Fibroblast of skin of right quadriceps (primary cell): ENCODE measurements at regions not wholly inside any gene's neighbourhood (a gene's known extent, or its start where the extent isn't known, plus 50 kb on each side); places are given as distances from the start of the nearest gene placed in this dataset.
A peak's percentile ranks its signal among the peaks of the same experiment; 100 is the strongest.

ENCODE experiments used
- DNase-seq: peaks from one replicate; pipeline ENCODE4 v3.0.0-alpha.2; 2013

DNA sequence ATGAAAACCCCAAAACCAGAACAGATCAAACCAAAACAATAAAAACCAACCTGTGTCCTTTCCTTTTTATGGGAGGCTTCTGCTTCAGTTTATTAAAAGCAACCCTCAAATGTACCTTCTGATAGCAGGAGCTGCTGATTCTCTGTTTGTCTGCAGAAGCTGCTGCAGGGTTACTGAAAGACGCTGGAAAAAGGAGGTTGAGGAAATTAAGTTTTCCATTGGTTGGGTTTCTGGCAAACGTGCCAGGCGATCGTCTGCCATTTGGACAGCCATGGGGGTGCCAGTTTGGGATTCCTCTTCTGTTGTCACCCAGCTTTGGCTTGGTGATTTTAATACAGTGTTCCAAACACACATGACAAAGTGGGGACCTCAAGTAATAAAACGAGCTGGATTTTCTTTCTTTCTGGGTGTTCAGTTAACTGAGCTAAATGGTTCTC lies 185.4 kb upstream of the ZFHX3 start:
- no peak for DNase-seq

GRCh38 chr16:73232555-73233328 lies 184.8 kb upstream of the ZFHX3 start:
- DNase-seq: peak; percentile 81

GRCh38 chr16:73231944-73232554 lies 184.1 kb upstream of the ZFHX3 start:
- DNase-seq: no peak

DNA sequence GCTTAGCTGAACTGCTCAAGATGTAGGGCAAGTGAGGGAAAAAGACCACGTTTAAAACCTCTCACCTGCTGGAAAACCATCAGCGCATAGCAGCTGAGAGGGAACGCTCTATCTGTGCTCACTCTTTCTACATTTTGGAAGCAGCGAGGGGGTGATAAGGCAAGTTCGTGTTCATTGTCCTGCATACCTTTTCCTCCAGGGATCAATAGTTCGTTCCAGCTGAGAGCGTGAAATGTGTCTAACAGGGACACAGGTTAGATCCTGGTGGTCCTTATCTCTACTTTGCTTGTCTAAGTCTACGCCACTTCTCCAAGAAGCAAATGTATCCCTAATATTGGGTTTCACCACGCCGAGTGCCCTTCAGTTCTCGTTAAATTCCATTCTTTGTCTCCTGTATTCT lies 183.5 kb upstream of the ZFHX3 start:
- DNase-seq: no peak

GRCh38 chr16:73230651-73231050 lies 182.7 kb upstream of the ZFHX3 start:
- no peak for DNase-seq

DNA sequence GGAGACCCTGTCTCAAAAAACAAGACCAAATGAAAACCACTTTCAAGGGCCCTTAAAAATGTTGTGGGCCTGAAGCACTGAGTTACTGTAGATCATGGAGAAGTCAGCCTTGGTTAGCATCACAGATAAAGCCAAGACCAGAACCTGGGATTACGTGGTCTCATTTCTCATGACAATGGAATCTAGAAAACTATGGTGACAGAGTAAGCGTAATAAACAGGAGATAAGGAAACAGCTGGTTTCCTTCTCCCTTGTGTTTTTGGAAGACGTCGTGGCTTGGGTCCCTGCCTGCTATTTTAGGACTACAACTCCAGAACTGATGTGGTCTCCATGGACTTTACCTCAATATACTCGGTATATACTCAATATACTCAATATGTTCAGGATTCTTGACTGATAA lies 180.7 kb upstream of the ZFHX3 start:
- DNase-seq: peak; percentile 58

- DNase-seq: no peak
Observed at GRCh38 chr16:73226675-73227074, 178.7 kb upstream of the ZFHX3 start.

DNA sequence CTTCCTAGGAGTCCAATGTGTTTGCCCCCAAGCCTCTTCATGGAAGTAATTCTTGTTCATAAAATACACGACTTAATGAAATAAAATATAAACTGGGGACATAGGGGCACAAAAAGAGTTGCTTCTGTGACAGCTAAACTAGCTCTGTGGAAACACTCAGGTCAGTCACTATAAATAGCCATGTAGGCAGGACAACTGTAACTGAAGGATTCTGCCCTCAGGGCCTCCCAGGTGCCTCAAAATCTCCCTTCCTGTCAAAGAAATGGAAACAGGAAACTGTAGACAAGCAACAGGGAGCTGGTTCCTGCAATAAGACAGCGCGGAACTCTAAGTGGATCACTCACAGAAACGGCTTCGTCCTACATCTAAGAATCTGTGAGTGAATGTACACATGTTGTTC lies 178.1 kb upstream of the ZFHX3 start:
- DNase-seq: no peak

- peak; percentile 21 for DNase-seq
Observed at GRCh38 chr16:73220836-73221235, 172.9 kb upstream of the ZFHX3 start.

DNA sequence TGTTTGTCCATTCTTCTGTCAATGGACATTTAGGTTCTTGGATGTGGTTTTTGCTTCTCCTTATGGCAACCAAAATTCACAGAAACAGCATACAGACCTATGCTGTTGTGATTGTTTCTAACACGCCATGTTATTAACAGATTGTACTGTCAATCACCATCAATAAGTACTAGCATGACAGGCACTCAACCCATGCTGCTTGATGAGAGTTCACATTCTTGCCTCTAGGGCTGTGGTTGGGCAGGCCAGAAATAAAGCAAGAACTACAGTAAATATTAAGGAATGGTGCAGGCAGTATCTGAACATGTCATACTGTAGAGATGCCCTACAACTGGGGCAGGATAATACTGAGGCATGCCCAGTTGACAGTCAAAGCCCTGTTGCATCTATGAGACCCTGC lies 171.2 kb upstream of the ZFHX3 start:
- DNase-seq: no peak

DNA sequence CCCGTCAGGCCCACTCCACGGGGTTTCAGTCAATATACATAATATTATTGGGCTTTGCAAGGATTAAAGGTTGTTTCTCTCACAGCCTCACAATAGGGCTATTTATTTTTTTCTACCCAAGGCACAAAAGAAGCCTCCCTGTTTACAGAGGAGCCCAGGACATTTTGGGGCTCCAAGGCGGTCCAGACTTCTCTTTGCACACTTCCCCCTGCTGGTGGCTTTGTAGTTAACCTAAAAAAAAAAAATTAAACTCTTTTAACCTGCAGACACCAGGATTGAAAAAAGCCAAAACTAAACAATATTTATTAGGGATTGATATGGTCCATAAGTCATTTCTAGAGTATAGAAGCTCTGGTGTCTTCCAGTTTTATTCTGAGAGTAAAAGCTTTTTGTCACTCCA lies 169.7 kb upstream of the ZFHX3 start:
- DNase-seq: no peak

GRCh38 chr16:73216932-73217331 lies 169.0 kb upstream of the ZFHX3 start:
- peak; percentile 11 for DNase-seq

- DNase-seq: no peak
Observed at GRCh38 chr16:73215678-73216377, 167.9 kb upstream of the ZFHX3 start.

GRCh38 chr16:73214825-73215677 lies 167.1 kb upstream of the ZFHX3 start:
- DNase-seq: peak; percentile 100

DNA sequence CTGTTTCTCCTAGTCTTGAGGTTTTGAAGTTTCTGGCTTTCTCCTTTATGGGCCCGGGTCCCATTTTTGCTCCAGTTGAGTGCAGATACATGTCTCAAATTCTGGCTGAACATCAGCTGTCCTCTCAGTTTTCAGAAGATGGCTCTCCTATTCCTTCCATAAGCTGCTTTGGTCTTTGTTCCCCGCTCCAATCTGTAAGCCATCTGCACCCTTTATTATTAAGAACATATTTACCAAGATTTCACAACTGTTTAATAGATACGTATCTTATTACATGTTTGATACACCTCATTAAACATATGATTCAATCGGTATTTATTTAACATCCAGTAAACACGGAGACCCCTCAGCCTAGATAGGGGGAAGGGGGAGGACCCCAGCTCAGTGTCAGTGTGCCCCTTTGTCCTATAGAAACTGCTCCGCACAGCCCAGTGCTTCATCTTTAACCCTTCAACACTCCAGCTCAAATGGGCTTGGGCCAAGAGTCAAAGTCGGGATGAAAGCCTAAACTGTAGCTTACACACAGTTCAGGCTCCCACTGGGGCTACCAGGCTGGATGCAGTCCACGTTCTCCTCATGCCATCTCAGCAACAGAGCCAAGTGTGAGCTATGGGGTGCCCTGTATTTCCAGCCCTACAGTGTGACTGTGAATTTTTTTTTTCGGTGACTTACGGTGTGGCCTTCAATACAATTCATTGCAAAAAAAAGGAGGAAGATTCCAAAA lies 166.0 kb upstream of the ZFHX3 start:
- DNase-seq: peak; percentile 51

DNA sequence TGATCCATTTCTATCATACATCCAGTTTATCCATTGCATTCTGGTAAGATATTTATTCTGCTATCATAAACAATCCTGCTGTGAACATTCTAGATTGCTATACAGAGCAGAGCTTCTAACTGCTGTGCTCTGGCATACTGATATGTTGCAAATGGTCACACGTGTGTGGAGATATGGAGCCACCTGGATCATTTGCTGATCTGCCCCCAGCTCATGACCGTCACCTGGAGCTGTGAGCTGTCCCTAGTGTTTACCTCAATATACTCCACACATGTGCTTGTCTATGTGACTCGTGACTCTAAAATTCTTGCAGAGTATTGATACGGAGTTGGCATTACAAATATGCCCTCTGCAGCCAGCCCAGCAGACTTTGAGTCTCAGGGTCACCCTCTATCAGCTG lies 164.5 kb upstream of the ZFHX3 start:
- no peak for DNase-seq

DNA sequence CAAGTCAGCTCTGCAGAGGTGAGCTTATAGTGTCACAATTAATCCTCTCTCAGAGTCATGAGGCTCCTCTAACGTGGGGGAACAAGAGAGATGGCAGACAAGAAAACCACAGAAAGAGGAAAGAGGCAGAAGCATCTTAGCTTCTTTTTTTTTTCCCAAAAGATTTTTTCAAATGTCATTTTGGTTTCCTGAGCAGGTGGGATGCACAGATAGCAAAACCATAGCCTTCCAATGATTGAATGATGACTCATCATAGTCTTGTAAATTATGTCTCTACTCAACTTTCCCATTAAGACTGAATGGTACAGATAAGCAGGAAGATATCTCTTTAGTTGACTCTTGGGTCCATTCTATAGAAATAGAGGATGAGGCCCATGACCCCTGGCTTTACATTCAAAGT lies 162.8 kb upstream of the ZFHX3 start:
- DNase-seq: no peak

DNA sequence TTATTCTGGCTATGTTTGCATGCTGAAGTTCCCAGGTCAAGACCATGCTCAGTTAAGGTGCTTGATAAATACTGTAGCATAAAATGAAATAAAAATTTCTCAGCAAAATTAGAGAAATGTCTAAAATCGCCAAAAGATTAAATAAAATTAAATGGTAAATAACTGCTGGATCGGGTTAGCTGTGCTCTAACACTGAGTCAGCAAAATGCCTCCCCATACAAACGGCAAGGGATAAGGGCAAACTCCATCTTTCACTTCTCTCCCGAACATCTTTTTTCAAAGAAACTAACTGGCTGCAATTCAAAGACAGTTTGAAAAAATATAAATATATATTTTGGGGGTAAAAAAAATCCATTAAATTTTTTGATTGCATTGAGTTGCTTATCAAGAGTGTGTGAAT lies 162.2 kb upstream of the ZFHX3 start:
- no peak for DNase-seq

DNA sequence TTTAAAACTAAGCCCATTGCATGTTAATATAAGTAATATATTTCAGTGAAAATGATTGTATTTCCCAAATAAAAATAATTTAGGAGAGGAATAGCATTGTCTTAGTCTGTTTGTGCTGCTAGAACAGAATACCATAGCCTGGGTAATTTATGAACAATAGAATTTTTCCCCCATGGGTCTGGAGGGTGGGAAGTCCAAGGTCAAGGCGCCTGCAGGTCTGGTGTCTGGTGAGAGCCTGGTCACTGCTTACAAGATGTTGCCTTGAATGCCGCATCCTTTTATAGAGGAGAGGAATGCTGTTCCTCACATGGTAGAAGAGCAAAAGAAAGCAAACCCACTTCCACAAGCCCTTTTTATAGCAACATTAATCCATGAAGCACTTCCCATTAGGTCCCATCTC lies 161.3 kb upstream of the ZFHX3 start:
- DNase-seq: no peak

DNA sequence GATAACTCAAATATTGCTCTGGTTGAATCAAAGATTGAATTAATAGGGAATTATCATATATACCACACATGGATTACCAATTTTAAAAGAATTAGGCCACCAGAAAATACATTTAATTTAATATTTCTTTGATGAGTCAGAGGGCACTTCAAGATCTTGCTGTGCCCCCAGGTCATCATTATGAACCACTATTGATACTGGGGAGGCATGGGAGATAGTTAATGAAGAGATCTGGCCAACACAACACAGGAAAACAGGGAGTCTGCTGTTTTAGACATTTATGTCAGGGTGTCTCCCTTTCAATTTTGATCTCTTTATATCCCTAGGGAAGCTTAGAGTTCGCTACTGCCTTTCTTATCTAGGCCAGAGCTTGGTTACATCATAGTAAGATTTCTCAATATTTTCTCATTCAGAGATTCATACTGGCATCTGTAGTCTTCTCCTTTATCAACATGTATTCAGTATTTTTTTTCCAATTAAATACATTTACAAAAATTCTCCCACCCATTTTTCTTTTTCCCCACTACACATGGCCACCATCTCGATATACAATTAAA lies 158.3 kb upstream of the ZFHX3 start:
- DNase-seq: no peak

DNA sequence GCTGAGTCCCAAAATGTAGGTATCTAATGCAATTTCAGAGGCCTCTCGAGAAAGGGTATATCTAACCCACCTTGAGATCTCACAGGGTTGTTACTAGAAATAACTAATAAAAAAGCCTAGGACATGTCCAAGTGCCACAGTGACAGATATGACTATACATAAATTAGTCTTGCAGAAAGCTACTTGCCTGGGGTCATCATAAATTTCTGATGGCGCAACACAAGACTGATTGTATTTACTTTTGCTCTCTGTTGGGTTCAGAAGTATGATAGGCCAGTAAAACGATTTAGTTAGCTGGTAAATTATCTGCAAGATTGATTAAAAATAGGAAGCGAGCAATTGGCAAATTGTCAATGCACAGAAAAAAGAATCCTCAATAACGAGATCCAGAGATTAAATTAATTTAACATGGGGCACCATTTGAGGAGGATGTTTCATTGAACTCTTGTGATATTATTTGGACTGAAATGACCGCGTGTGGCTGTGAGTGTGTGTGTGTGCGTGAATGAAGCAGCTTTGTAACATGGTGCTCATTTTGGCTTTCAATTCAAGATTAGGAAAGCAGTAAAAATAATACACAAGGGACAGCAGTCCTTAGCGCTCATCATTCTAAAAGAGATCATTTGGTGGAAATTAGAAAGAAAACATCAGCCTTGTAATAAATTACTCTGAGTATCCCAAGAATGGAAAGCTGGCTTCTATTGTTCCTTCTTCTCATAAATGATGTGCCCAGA lies 157.4 kb upstream of the ZFHX3 start:
- no peak for DNase-seq
